NCI-H345 treated with DMSO at 0.1 percent for 48 hours (cell line): ENCODE measurements at regions not wholly inside any gene's neighbourhood (a gene's known extent, or its start where the extent isn't known, plus 50 kb on each side); places are given as distances from the start of the nearest gene placed in this dataset.

Source experiments
- DNase-seq: peaks from one replicate; lab custom pipeline; 2025; ENCODE audit not compliant: unreplicated experiment; lab: John Stamatoyannopoulos, UW

- no peak for DNase-seq
These were observed 64.2 kb upstream of the BLID start for GRCh38 chr11:122179961-122180834.

GRCh38 chr11:122178795-122179194, 62.8 kb upstream of the BLID start:
- no peak for DNase-seq

- DNase-seq: no peak
These were observed 61.2 kb upstream of the BLID start for GRCh38 chr11:122177238-122177637.

- no peak for DNase-seq
These were observed 60.6 kb upstream of the BLID start for GRCh38 chr11:122176651-122177050.

GRCh38 chr11:122175306-122175705, 59.3 kb upstream of the BLID start:
- no peak for DNase-seq

GRCh38 chr11:122173587-122173986, 57.6 kb upstream of the BLID start:
- DNase-seq: no peak

GRCh38 chr11:122173074-122173450, 57.0 kb upstream of the BLID start:
- no peak for DNase-seq

GRCh38 chr11:122172352-122173073, 56.5 kb upstream of the BLID start:
- DNase-seq: no peak

GRCh38 chr11:122170815-122171475, 54.9 kb upstream of the BLID start:
- DNase-seq: no peak

- DNase-seq: no peak
These were observed 52.2 kb upstream of the BLID start for GRCh38 chr11:122168218-122168617.

GRCh38 chr11:122167100-122167499, 51.1 kb upstream of the BLID start:
- no peak for DNase-seq

- DNase-seq: no peak
These were observed 49.8 kb upstream of the BLID start for GRCh38 chr11:122165607-122166371.
